OCI-LY3 (cell line): ENCODE measurements at regions not wholly inside any gene's neighbourhood (a gene's known extent, or its start where the extent isn't known, plus 50 kb on each side); places are given as distances from the start of the nearest gene placed in this dataset.

ENCODE experiments used
- H2AFZ ChIP-seq: fragments of 200-600, 300-600 bp; shearing (Covaris generic); 2 replicates; pipeline ENCODE4 v1.6.0; 2014; ENCODE audit warnings: antibody characterized with exemption, low read depth, low read length
- H3K27ac ChIP-seq: fragments of 200-600, 300-600 bp; sonication (generic); 2 replicates; pipeline ENCODE4 v1.5.1; 2014; ENCODE audit warnings: mild to moderate bottlenecking, low read length, moderate library complexity, mixed read lengths
- H3K27me3 ChIP-seq: fragments of 200-600, 300-600 bp; sonication (generic); 2 replicates; pipeline ENCODE4 v1.6.1; 2014; ENCODE audit warnings: low read depth, low read length, mixed read lengths
- H3K36me3 ChIP-seq: fragments of 200-600, 300-600 bp; sonication (generic); replicated peaks from 2 replicates; pipeline ENCODE3; 2014; ENCODE audit warnings: low read depth, low read length, mixed read lengths
- H3K4me1 ChIP-seq: fragments of 300-600, 200-600 bp; sonication (generic); 2 replicates; pipeline ENCODE4 v1.6.1; 2014; ENCODE audit warnings: low read length, mixed read lengths
- H3K4me2 ChIP-seq: fragments of 200-600, 300-600 bp; sonication (generic); 2 replicates; pipeline ENCODE4 v1.6.1; 2014; ENCODE audit warnings: low read length, mixed read lengths
- H3K4me3 ChIP-seq: fragments of 300-600, 200-600 bp; sonication (generic); 2 replicates; pipeline ENCODE4 v1.5.1; 2014; ENCODE audit warnings: antibody characterized with exemption, mild to moderate bottlenecking, low read length, moderate library complexity
- H3K79me2 ChIP-seq: fragments of 300-600, 200-600 bp; shearing (Covaris generic); 2 replicates; pipeline ENCODE4 v1.6.1; 2014; ENCODE audit warnings: mild to moderate bottlenecking, low read length, mixed read lengths
- H3K9ac ChIP-seq: fragments of 300-600, 200-600 bp; shearing (Covaris generic); 2 replicates; pipeline ENCODE4 v1.6.0; 2014; ENCODE audit warnings: mild to moderate bottlenecking, low read length, moderate library complexity
- H3K9me3 ChIP-seq: fragments of 200-600, 300-600 bp; shearing (Covaris generic); 2 replicates; pipeline ENCODE4 v1.6.1; 2014; ENCODE audit warnings: low read length, mixed read lengths; ENCODE audit not compliant: insufficient read depth
- H4K20me1 ChIP-seq: fragments of 200-600, 300-600 bp; sonication (generic); 2 replicates; pipeline ENCODE4 v1.6.1; 2016; ENCODE audit warnings: low read length, mixed read lengths; ENCODE audit not compliant: insufficient read depth
- CTCF ChIP-seq: fragments of 200-600, 300-600 bp; sonication (generic); IDR thresholded peaks from 2 replicates; pipeline ENCODE4 v1.5.1; 2014; ENCODE audit warnings: antibody characterized with exemption, low read length, low read depth
- EZH2phosphoT487 ChIP-seq: fragments of 200-600 bp; shearing (Covaris generic); IDR thresholded peaks from 2 replicates; pipeline ENCODE4 v1.6.1; 2018; ENCODE audit warnings: antibody characterized with exemption, mixed run types, low read depth

GRCh38 chr16:49094471-49094870 lies 187.2 kb downstream of the CBLN1 start:
- no peak overlapping the region for H3K27ac ChIP-seq
- TF ChIP-seq EZH2phosphoT487 (no peak), CTCF (no peak)
- no peak overlapping the region for H3K4me3 ChIP-seq
- H3K9me3 ChIP-seq, result no peaks in the 10 kb centered on the region
- no peak overlapping the region for H3K9ac ChIP-seq
- H2AFZ ChIP-seq, result no peak overlapping the region
- no peaks in the 10 kb centered on the region for H3K79me2 ChIP-seq
- H3K27me3 ChIP-seq, result no peaks in the 10 kb centered on the region
- H3K4me1 ChIP-seq, result no peaks in the 10 kb centered on the region
- no peaks in the 10 kb centered on the region for H4K20me1 ChIP-seq
- no peak overlapping the region for H3K4me2 ChIP-seq
- H3K36me3 ChIP-seq, result no peaks in the 10 kb centered on the region

- Histone ChIP-seq H3K4me1 (no peaks in the 10 kb centered on the region), H3K36me3 (no peaks in the 10 kb centered on the region), H4K20me1 (no peaks in the 10 kb centered on the region), H3K27me3 (no peaks in the 10 kb centered on the region), H3K4me3 (no peak overlapping the region), H3K9me3 (no peaks in the 10 kb centered on the region), H3K4me2 (no peak overlapping the region), H2AFZ (no peak overlapping the region), H3K79me2 (no peaks in the 10 kb centered on the region), H3K27ac (no peak overlapping the region), H3K9ac (no peak overlapping the region)
- TF ChIP-seq EZH2phosphoT487, result no peak
- no peak for TF ChIP-seq CTCF
Measured at GRCh38 chr16:49093939-49094338, 187.7 kb downstream of the CBLN1 start.

- Histone ChIP-seq H3K9me3 (no peaks in the 10 kb centered on the region), H2AFZ (no peak overlapping the region), H3K27me3 (no peaks in the 10 kb centered on the region), H3K4me2 (no peak overlapping the region), H3K79me2 (no peaks in the 10 kb centered on the region), H3K9ac (no peak overlapping the region), H3K36me3 (no peaks in the 10 kb centered on the region), H4K20me1 (no peaks in the 10 kb centered on the region), H3K4me1 (no peaks in the 10 kb centered on the region), H3K27ac (no peak overlapping the region), H3K4me3 (no peak overlapping the region)
- no peak for TF ChIP-seq EZH2phosphoT487
- no peak for TF ChIP-seq CTCF
Measured at GRCh38 chr16:49092704-49093103, 188.9 kb downstream of the CBLN1 start.

- TF ChIP-seq EZH2phosphoT487 (no peak), CTCF (no peak)
- Histone ChIP-seq H2AFZ (no peak overlapping the region), H3K27ac (no peak overlapping the region), H3K9me3 (peaks cover 4% of the 10 kb centered on the region; the same call in 1 of the 2 replicates), H4K20me1 (no peaks in the 10 kb centered on the region), H3K9ac (no peak overlapping the region), H3K4me3 (no peak overlapping the region), H3K36me3 (no peaks in the 10 kb centered on the region), H3K4me1 (no peaks in the 10 kb centered on the region), H3K79me2 (no peaks in the 10 kb centered on the region), H3K4me2 (no peak overlapping the region), H3K27me3 (no peaks in the 10 kb centered on the region)
Measured at GRCh38 chr16:49089533-49089932, 192.1 kb downstream of the CBLN1 start.
